ENCODE measurements at regions not wholly inside any gene's neighbourhood (a gene's known extent, or its start where the extent isn't known, plus 50 kb on each side); places are given as distances from the start of the nearest gene placed in this dataset.

GRCh38 chr5:83831834-83832233 lies 111.2 kb upstream of the HAPLN1 start:
- no peak for TF ChIP-seq CTCF (IDR thresholded peaks at IDR 0.05)
- no peaks in the 10 kb centered on the region for H3K27me3 ChIP-seq (replicated peaks; ENCODE audit: insufficient read depth)
- DNase-seq (ENCODE audit: low spot score) (no peak), ATAC-seq (ENCODE audit: insufficient number of reproducible peaks, low FRiP score, low read depth) (no peak)
- H3K36me3 ChIP-seq = no peaks in the 10 kb centered on the region
- H3K4me1 ChIP-seq (ENCODE audit: control insufficient read depth in 1 of 2, low read depth in 2 of 2) = peaks cover 2 to 7% of the 10 kb centered on the region in 2 donors
- H3K9me3 ChIP-seq = no peaks in the 10 kb centered on the region
- H3K4me3 ChIP-seq = no peak overlapping the region
- no peak overlapping the region for H3K27ac ChIP-seq

- H3K4me1 ChIP-seq (ENCODE audit: control insufficient read depth in 1 of 2, low read depth in 2 of 2) = peaks cover 2 to 13% of the 10 kb centered on the region in 2 donors
- no peak overlapping the region for H3K4me3 ChIP-seq
- no peaks in the 10 kb centered on the region for H3K27me3 ChIP-seq (replicated peaks; ENCODE audit: insufficient read depth)
- no peak for TF ChIP-seq CTCF (IDR thresholded peaks at IDR 0.05)
- peak; percentile 78 for ATAC-seq (ENCODE audit: insufficient number of reproducible peaks, low FRiP score, low read depth)
- DNase-seq (ENCODE audit: low spot score) = no peak
- H3K9me3 ChIP-seq = no peaks in the 10 kb centered on the region
- H3K36me3 ChIP-seq = no peaks in the 10 kb centered on the region
- H3K27ac ChIP-seq = no peak overlapping the region
Observed at GRCh38 chr5:83827111-83827557, 106.5 kb upstream of the HAPLN1 start.

GRCh38 chr5:83817591-83817990 lies 96.9 kb upstream of the HAPLN1 start:
- H3K36me3 ChIP-seq = no peaks in the 10 kb centered on the region
- no peaks in the 10 kb centered on the region for H3K27me3 ChIP-seq (replicated peaks; ENCODE audit: insufficient read depth)
- H3K4me1 ChIP-seq (ENCODE audit: control insufficient read depth in 1 of 2, low read depth in 2 of 2) = no peaks in the 10 kb centered on the region
- H3K4me3 ChIP-seq = no peak overlapping the region
- TF ChIP-seq CTCF (IDR thresholded peaks at IDR 0.05) = no peak
- ATAC-seq (ENCODE audit: insufficient number of reproducible peaks, low FRiP score, low read depth) = no peak
- no peak overlapping the region for H3K27ac ChIP-seq
- H3K9me3 ChIP-seq = no peaks in the 10 kb centered on the region
- no peak for DNase-seq (ENCODE audit: low spot score)

- Histone ChIP-seq H3K4me1 (ENCODE audit: control insufficient read depth in 1 of 2, low read depth in 2 of 2) (no peaks in the 10 kb centered on the region), H3K9me3 (no peaks in the 10 kb centered on the region), H3K36me3 (no peaks in the 10 kb centered on the region), H3K4me3 (no peak overlapping the region), H3K27ac (no peak overlapping the region), H3K27me3 (replicated peaks; ENCODE audit: insufficient read depth) (no peaks in the 10 kb centered on the region)
- no peak for ATAC-seq (ENCODE audit: insufficient number of reproducible peaks, low FRiP score, low read depth)
- DNase-seq (ENCODE audit: low spot score) = no peak
- no peak for TF ChIP-seq CTCF (IDR thresholded peaks at IDR 0.05)
Observed at GRCh38 chr5:83815661-83816060, 95.0 kb upstream of the HAPLN1 start.

GRCh38 chr5:83810511-83810910 lies 89.9 kb upstream of the HAPLN1 start:
- Histone ChIP-seq H3K9me3 (no peaks in the 10 kb centered on the region), H3K27ac (no peak overlapping the region), H3K36me3 (no peaks in the 10 kb centered on the region), H3K4me3 (no peak overlapping the region), H3K4me1 (ENCODE audit: control insufficient read depth in 1 of 2, low read depth in 2 of 2) (no peaks in the 10 kb centered on the region), H3K27me3 (replicated peaks; ENCODE audit: insufficient read depth) (no peaks in the 10 kb centered on the region)
- ATAC-seq (ENCODE audit: insufficient number of reproducible peaks, low FRiP score, low read depth) = no peak
- DNase-seq (ENCODE audit: low spot score) = no peak
- no peak for TF ChIP-seq CTCF (IDR thresholded peaks at IDR 0.05)

All from thoracic aorta (tissue), 2 donors.